NCI-H460 (cell line): ENCODE measurements at regions not wholly inside any gene's neighbourhood (a gene's known extent, or its start where the extent isn't known, plus 50 kb on each side); places are given as distances from the start of the nearest gene placed in this dataset.

Experiments used
- DNase-seq: peaks from one replicate; pipeline ENCODE4 v3.0.0-alpha.2; 2016; ENCODE audit warnings: low read depth; ENCODE audit errors: extremely low read depth

- no peak for DNase-seq
These were observed 146.3 kb upstream of the RMST start for GRCh38 chr12:97316321-97316720.

- no peak for DNase-seq
These were observed 141.0 kb upstream of the RMST start for GRCh38 chr12:97321621-97322020.

GRCh38 chr12:97322388-97322787, 140.2 kb upstream of the RMST start:
- DNase-seq, result no peak

GRCh38 chr12:97323154-97323553, 139.4 kb upstream of the RMST start:
- no peak for DNase-seq

- DNase-seq, result no peak
These were observed 138.1 kb upstream of the RMST start for GRCh38 chr12:97324471-97324870.

GRCh38 chr12:97335115-97335514, 127.5 kb upstream of the RMST start:
- DNase-seq, result no peak

GRCh38 chr12:97336900-97337751, 125.5 kb upstream of the RMST start:
- DNase-seq, result no peak

GRCh38 chr12:97342130-97342529, 120.5 kb upstream of the RMST start:
- DNase-seq, result no peak

- no peak for DNase-seq
These were observed 114.6 kb upstream of the RMST start for GRCh38 chr12:97347956-97348355.

- no peak for DNase-seq
These were observed 104.2 kb upstream of the RMST start for GRCh38 chr12:97358361-97358760.

GRCh38 chr12:97359021-97359690, 103.4 kb upstream of the RMST start:
- no peak for DNase-seq

- DNase-seq, result no peak
These were observed 98.9 kb upstream of the RMST start for GRCh38 chr12:97363693-97364092.

- DNase-seq, result no peak
These were observed 94.0 kb upstream of the RMST start for GRCh38 chr12:97368462-97369163.

- no peak for DNase-seq
These were observed 87.3 kb upstream of the RMST start for GRCh38 chr12:97375310-97375709.

GRCh38 chr12:97380440-97380839, 82.2 kb upstream of the RMST start:
- DNase-seq, result no peak

GRCh38 chr12:97385121-97385520, 77.5 kb upstream of the RMST start:
- no peak for DNase-seq

GRCh38 chr12:97386133-97386581, 76.4 kb upstream of the RMST start:
- no peak for DNase-seq

- no peak for DNase-seq
These were observed 74.8 kb upstream of the RMST start for GRCh38 chr12:97387844-97388243.

GRCh38 chr12:97394657-97395056, 67.9 kb upstream of the RMST start:
- DNase-seq, result no peak

- no peak for DNase-seq
These were observed 65.6 kb upstream of the RMST start for GRCh38 chr12:97397008-97397407.

- no peak for DNase-seq
These were observed 63.9 kb upstream of the RMST start for GRCh38 chr12:97398704-97399103.

GRCh38 chr12:97404093-97404492, 58.5 kb upstream of the RMST start:
- DNase-seq, result no peak
